Activated CD8-positive, alpha-beta T cell treated with anti-CD3 and anti-CD28 coated beads for 36 hours (primary cell): ENCODE measurements at regions not wholly inside any gene's neighbourhood (a gene's known extent, or its start where the extent isn't known, plus 50 kb on each side); places are given as distances from the start of the nearest gene placed in this dataset.

Experiments
- ATAC-seq: fragments of 200-7000 bp; cut with Tn5 transposase; one replicate; pipeline ENCODE4 v1.10.0; 2021; ENCODE audit warnings: mild to moderate bottlenecking, moderate library complexity
- CTCF ChIA-PET: fragments of 350-600 bp; sonication (Branson Sonifier 250); formaldehyde crosslinking; loops from one replicate; lab custom pipeline; 2021; ENCODE audit warnings: antibody characterized with exemption; lab: Charles Lee
- POLR2A ChIA-PET: fragments of 350-600 bp; sonication (Branson Sonifier 250); formaldehyde crosslinking; loops from one replicate; lab custom pipeline; 2021; ENCODE audit warnings: antibody characterized with exemption; lab: Charles Lee
- DNase-seq: peaks from one replicate; pipeline ENCODE4 v3.0.0-alpha.2; 2020
- H3K27ac Mint-ChIP-seq: one replicate; pipeline ENCODE4 v1.8.0; 2021; ENCODE audit warnings: mild to moderate bottlenecking, mixed read lengths
- H3K27me3 Mint-ChIP-seq: one replicate; pipeline ENCODE4 v1.8.0; 2021; ENCODE audit warnings: mixed read lengths
- H3K36me3 Mint-ChIP-seq: one replicate; pipeline ENCODE4 v1.8.0; 2021; ENCODE audit warnings: low read depth, mixed read lengths
- H3K4me1 Mint-ChIP-seq: one replicate; pipeline ENCODE4 v1.8.0; 2021; ENCODE audit warnings: low read depth, mixed read lengths
- H3K4me3 Mint-ChIP-seq: one replicate; pipeline ENCODE4 v1.8.0; 2021; ENCODE audit warnings: mild to moderate bottlenecking, moderate library complexity, mixed read lengths
- H3K9me3 Mint-ChIP-seq: one replicate; pipeline ENCODE4 v1.8.0; 2021; ENCODE audit warnings: mixed read lengths
- CTCF ChIP-seq: fragments of 200-600 bp; IDR thresholded peaks from one replicate; pipeline ENCODE4 v1.8.0; 2022; ENCODE audit warnings: antibody characterized with exemption, mild to moderate bottlenecking
- intact Hi-C: fragments of 100-400 bp; cut with micrococcal nuclease; formaldehyde crosslinking; loops from one replicate; pipeline ENCODE4 v1.10.0; 2022

DNA sequence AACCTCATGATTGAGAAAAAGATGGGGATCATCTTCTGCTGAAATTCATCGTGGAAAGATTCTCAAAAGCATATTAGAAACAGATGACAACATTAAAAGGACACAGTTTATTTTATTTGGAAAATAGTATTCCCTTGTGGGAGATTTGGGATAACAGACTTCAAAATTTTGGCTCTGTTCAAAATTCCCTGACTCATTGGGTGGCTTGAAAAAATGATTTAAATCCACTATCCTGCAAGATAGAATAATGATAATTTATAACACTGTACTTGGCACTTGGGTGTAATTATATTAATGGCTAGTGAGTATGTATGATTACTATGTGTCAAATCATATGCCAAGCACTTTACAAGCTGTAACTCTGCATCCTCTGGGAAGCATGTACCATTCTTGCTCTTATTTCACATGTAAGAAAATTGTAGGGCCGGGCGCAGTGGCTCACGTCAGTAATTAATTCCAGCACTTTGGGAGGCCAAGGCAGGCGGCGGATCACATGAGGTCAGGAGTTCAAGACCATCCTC lies 128.8 kb downstream of the LMNTD1 start:
- H3K36me3 Mint-ChIP-seq, result no peaks in the 10 kb centered on the region
- ATAC-seq (no peak), DNase-seq (no peak)
- no peaks in the 10 kb centered on the region for H3K4me1 Mint-ChIP-seq
- H3K9me3 Mint-ChIP-seq, result no peaks in the 10 kb centered on the region
- no peak overlapping the region for H3K4me3 Mint-ChIP-seq
- H3K27me3 Mint-ChIP-seq, result no peaks in the 10 kb centered on the region
- intact Hi-C loops, result no loop called here
- POLR2A ChIA-PET, result interaction anchor here (0.6 kb wide), 1 partner anchor 12 kb away, joined by 3 read pairs; no protein-coding TSS in a partner anchor
- no peak for TF ChIP-seq CTCF
- CTCF ChIA-PET, result interaction anchor here (1.7 to 3.1 kb wide), 2 partner anchors 9 to 12 kb away, joined by 8 read pairs; no protein-coding TSS in a partner anchor
- no peak overlapping the region for H3K27ac Mint-ChIP-seq

- ChIA-PET CTCF (interaction anchor here (1.7 to 3.1 kb wide), 2 partner anchors 10 to 13 kb away, joined by 8 read pairs; no protein-coding TSS in a partner anchor), POLR2A (interaction anchor here (0.6 kb wide), 1 partner anchor 12 kb away, joined by 3 read pairs; no protein-coding TSS in a partner anchor)
- TF ChIP-seq CTCF, result no peak
- DNase-seq (no peak), ATAC-seq (no peak)
- Mint-ChIP-seq H3K9me3 (no peaks in the 10 kb centered on the region), H3K36me3 (no peaks in the 10 kb centered on the region), H3K27ac (no peak overlapping the region), H3K27me3 (no peaks in the 10 kb centered on the region), H3K4me1 (no peaks in the 10 kb centered on the region), H3K4me3 (no peak overlapping the region)
- intact Hi-C loops, result no loop called here
These were observed 129.6 kb downstream of the LMNTD1 start for GRCh38 chr12:25423355-25424050.

DNA sequence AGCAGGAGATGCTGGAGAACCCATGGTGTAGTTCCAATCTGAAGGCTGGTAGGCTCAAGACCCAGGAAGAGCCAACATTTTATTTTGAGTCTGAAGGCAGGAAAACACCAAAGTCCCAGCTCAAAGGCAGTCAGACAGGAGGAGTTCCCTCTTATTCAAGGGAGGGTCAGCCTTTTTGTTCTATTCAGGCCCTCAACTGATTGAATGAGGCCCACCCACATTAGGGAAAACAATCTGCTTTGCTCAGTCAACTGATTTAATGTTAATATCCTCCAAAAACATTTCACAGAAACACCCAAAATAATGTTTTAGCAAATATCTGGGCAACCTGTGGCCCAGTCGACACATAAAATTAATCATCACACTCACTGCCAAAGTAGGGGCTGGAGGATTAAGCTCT lies 130.8 kb downstream of the LMNTD1 start:
- no peak overlapping the region for H3K4me3 Mint-ChIP-seq
- DNase-seq (no peak), ATAC-seq (no peak)
- H3K9me3 Mint-ChIP-seq, result no peaks in the 10 kb centered on the region
- intact Hi-C loops, result no loop called here
- ChIA-PET POLR2A (no interaction called here), CTCF (interaction anchor here (1.1 to 3.1 kb wide), 2 partner anchors 11 to 15 kb away, joined by 3 to 8 read pairs; no protein-coding TSS in a partner anchor)
- H3K4me1 Mint-ChIP-seq, result no peaks in the 10 kb centered on the region
- no peaks in the 10 kb centered on the region for H3K27me3 Mint-ChIP-seq
- TF ChIP-seq CTCF, result no peak
- H3K27ac Mint-ChIP-seq, result no peak overlapping the region
- no peaks in the 10 kb centered on the region for H3K36me3 Mint-ChIP-seq

GRCh38 chr12:25421651-25422167 lies 131.4 kb downstream of the LMNTD1 start:
- H3K27me3 Mint-ChIP-seq, result no peaks in the 10 kb centered on the region
- no peak for TF ChIP-seq CTCF
- H3K36me3 Mint-ChIP-seq, result no peaks in the 10 kb centered on the region
- no peak for ATAC-seq
- H3K4me3 Mint-ChIP-seq, result no peak overlapping the region
- H3K9me3 Mint-ChIP-seq, result no peaks in the 10 kb centered on the region
- no peaks in the 10 kb centered on the region for H3K4me1 Mint-ChIP-seq
- ChIA-PET POLR2A (interaction anchor here (0.8 kb wide), 1 partner anchor 8 kb away, joined by 3 read pairs; no protein-coding TSS in a partner anchor), CTCF (interaction anchor here (1.1 to 3.1 kb wide), 4 partner anchors 12 to 34 kb away, joined by 3 to 8 read pairs (median 5); no protein-coding TSS in a partner anchor)
- no peak overlapping the region for H3K27ac Mint-ChIP-seq
- intact Hi-C loops, result no loop called here
- no peak for DNase-seq

DNA sequence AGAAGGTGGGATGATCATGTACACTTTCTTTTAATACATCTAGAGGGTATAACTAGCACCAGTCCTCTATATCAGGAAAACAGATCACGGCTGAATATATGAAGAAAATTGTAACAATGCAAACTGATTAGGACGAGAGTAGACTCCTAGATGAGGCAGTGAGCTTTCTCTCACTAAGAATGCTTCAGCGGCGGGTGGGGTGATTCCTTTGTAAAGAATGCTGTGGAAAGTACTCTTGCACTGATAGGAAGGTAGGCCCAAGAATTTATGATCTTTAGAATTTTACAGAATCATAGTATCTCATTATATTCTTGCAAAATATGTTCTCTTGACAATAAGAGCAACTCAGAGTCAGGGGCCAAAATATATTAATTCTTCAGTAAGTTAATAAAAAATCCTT lies 133.0 kb downstream of the LMNTD1 start:
- Mint-ChIP-seq H3K4me3 (no peak overlapping the region), H3K27me3 (no peaks in the 10 kb centered on the region), H3K9me3 (no peaks in the 10 kb centered on the region), H3K36me3 (no peaks in the 10 kb centered on the region), H3K4me1 (no peaks in the 10 kb centered on the region), H3K27ac (no peak overlapping the region)
- intact Hi-C loops, result no loop called here
- CTCF ChIA-PET, result no interaction called here
- ATAC-seq (no peak), DNase-seq (no peak)
- TF ChIP-seq CTCF, result no peak
- POLR2A ChIA-PET, result no interaction called here
